ENCODE measurements at regions not wholly inside any gene's neighbourhood (a gene's known extent, or its start where the extent isn't known, plus 50 kb on each side); places are given as distances from the start of the nearest gene placed in this dataset.

GRCh38 chr22:25495285-25495684, 69.2 kb upstream of the GRK3 start:
- H3K36me3 ChIP-seq (ENCODE audit: control insufficient read depth in 1 of 2, insufficient read depth in 2 of 2, low read length in 2 of 2): no peaks in the 10 kb centered on the region
- intact Hi-C loops (cut with micrococcal nuclease): no loop called here
- H3K27ac ChIP-seq (ENCODE audit: low read depth, low read length): no peak overlapping the region
- H3K4me3 ChIP-seq (replicated peaks in 1 of 2; ENCODE audit: low read depth in 1 of 2, low read length in 2 of 2): no peak overlapping the region
- no peak for ATAC-seq
- no peak overlapping the region for H3K4me2 ChIP-seq (ENCODE audit: low read length)
- no peaks in the 10 kb centered on the region for H3K9me2 ChIP-seq (ENCODE audit: insufficient read depth)
- ChIA-PET RAD21 (ENCODE audit: low non-redundant PET in 1 of 2, low total read pairs in 2 of 2, uncharacterized antibody in 2 of 2, unreplicated experiment in 2 of 2) (no interaction called here), POLR2A (no interaction called here), CTCF (no interaction called here)
- no TSS peak for BruUV-seq (replicated peaks)
- peaks cover 4% of the 10 kb centered on the region; the same call in 1 of the 2 replicates for H3K27me3 ChIP-seq (ENCODE audit: insufficient read depth, low read length)
- no peaks in the 10 kb centered on the region for H3K79me2 ChIP-seq (ENCODE audit: insufficient read depth, low read length)
- no peaks in the 10 kb centered on the region for H3K9me3 ChIP-seq (ENCODE audit: control insufficient read depth in 1 of 2, insufficient read depth in 1 of 2, low read depth in 1 of 2, low read length in 2 of 2)
- no peak for DNase-seq (ENCODE audit: low read depth, low spot score)
- H3K4me1 ChIP-seq (ENCODE audit: control insufficient read depth in 1 of 2, insufficient read depth in 2 of 2, low read length in 2 of 2): no peaks in the 10 kb centered on the region
- H4K20me1 ChIP-seq (ENCODE audit: insufficient read depth): no peaks in the 10 kb centered on the region
- TF ChIP-seq CTCF (IDR thresholded peaks at IDR 0.05 in 2 of 3, conservative IDR thresholded peaks at IDR 0.05 in 1 of 3; ENCODE audit: borderline replicate concordance in 1 of 3, insufficient read depth in 1 of 3, low read depth in 2 of 3, low read length in 2 of 3) (no peak), EGR1 (IDR thresholded peaks at IDR 0.05; ENCODE audit: low read depth) (no peak), RAD21 (IDR thresholded peaks at IDR 0.05; ENCODE audit: low read depth) (no peak), TCF7L2 (IDR thresholded peaks at IDR 0.05; ENCODE audit: borderline replicate concordance, extremely low read depth, insufficient read depth, insufficient read length) (no peak), SRF (IDR thresholded peaks at IDR 0.05; ENCODE audit: low read depth) (no peak), POLR2A (IDR thresholded peaks at IDR 0.05; ENCODE audit: borderline replicate concordance, extremely low read depth, insufficient read depth, insufficient read length) (no peak), ATF3 (IDR thresholded peaks at IDR 0.05) (no peak)
- H3K9ac ChIP-seq (ENCODE audit: low read length): no peak overlapping the region
- no peak overlapping the region for H2AFZ ChIP-seq (ENCODE audit: low read depth, low read length, poor library complexity, severe bottlenecking)

GRCh38 chr22:25496396-25497064, 67.9 kb upstream of the GRK3 start:
- Histone ChIP-seq H3K9me3 (ENCODE audit: control insufficient read depth in 1 of 2, insufficient read depth in 1 of 2, low read depth in 1 of 2, low read length in 2 of 2) (no peaks in the 10 kb centered on the region), H3K9ac (ENCODE audit: low read length) (no peak overlapping the region), H3K36me3 (ENCODE audit: control insufficient read depth in 1 of 2, insufficient read depth in 2 of 2, low read length in 2 of 2) (no peaks in the 10 kb centered on the region), H3K9me2 (ENCODE audit: insufficient read depth) (no peaks in the 10 kb centered on the region), H3K79me2 (ENCODE audit: insufficient read depth, low read length) (no peaks in the 10 kb centered on the region), H3K4me2 (ENCODE audit: low read length) (no peak overlapping the region), H2AFZ (ENCODE audit: low read depth, low read length, poor library complexity, severe bottlenecking) (no peak overlapping the region), H3K27ac (ENCODE audit: low read depth, low read length) (no peak overlapping the region), H3K27me3 (ENCODE audit: insufficient read depth, low read length) (no peaks in the 10 kb centered on the region), H3K4me3 (replicated peaks in 1 of 2; ENCODE audit: low read depth in 1 of 2, low read length in 2 of 2) (no peak overlapping the region), H4K20me1 (ENCODE audit: insufficient read depth) (no peaks in the 10 kb centered on the region), H3K4me1 (ENCODE audit: control insufficient read depth in 1 of 2, insufficient read depth in 2 of 2, low read length in 2 of 2) (no peaks in the 10 kb centered on the region)
- ChIA-PET RAD21 (ENCODE audit: low non-redundant PET in 1 of 2, low total read pairs in 2 of 2, uncharacterized antibody in 2 of 2, unreplicated experiment in 2 of 2) (no interaction called here), CTCF (no interaction called here), POLR2A (no interaction called here)
- DNase-seq (ENCODE audit: low read depth, low spot score) (no peak), ATAC-seq (no peak)
- TF ChIP-seq JUND (IDR thresholded peaks at IDR 0.05): no peak
- no TSS peak for BruUV-seq (replicated peaks)
- intact Hi-C loops (cut with micrococcal nuclease): no loop called here
